Gastroesophageal sphincter (tissue), 2 donors: ENCODE measurements at regions not wholly inside any gene's neighbourhood (a gene's known extent, or its start where the extent isn't known, plus 50 kb on each side); places are given as distances from the start of the nearest gene placed in this dataset.

Experiments used
- EP300 ChIP-seq: sonication (generic); formaldehyde crosslinking; IDR thresholded peaks from one replicate; pipeline ENCODE4 v1.6.1; 2017; ENCODE audit warnings: antibody characterized with exemption, mild to moderate bottlenecking
- POLR2A ChIP-seq, 2 donors: fragments of 450-650 bp; IDR thresholded peaks; one replicate each; pipeline ENCODE4 v1.6.1; 2017; ENCODE audit warnings: antibody characterized with exemption in 2 of 2, mild to moderate bottlenecking in 2 of 2, moderate library complexity in 1 of 2

DNA sequence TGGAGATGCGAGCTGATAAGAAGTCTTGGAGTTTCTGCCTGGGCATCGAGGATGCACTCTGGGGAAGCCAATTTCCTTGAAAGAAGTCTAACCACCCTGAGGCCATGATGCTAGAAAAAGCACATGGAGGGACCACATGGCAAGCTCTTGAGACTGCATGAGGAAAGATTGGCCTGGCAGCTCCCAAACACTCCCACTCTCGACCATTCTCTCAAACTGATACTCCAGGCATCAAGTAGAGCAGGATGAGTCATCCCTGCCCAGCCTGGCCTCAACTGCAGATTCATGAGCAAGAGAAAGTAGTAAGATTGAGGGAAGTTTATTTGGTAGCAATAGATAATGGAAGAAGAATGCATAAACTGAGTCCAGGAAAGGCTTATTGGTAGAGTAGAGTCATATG is 194.3 kb downstream of the KIF18A start:
- no peak for TF ChIP-seq EP300
- no peak for TF ChIP-seq POLR2A (IDR thresholded peaks at IDR 0.05)
